ENCODE measurements at regions not wholly inside any gene's neighbourhood (a gene's known extent, or its start where the extent isn't known, plus 50 kb on each side); places are given as distances from the start of the nearest gene placed in this dataset.

DNA sequence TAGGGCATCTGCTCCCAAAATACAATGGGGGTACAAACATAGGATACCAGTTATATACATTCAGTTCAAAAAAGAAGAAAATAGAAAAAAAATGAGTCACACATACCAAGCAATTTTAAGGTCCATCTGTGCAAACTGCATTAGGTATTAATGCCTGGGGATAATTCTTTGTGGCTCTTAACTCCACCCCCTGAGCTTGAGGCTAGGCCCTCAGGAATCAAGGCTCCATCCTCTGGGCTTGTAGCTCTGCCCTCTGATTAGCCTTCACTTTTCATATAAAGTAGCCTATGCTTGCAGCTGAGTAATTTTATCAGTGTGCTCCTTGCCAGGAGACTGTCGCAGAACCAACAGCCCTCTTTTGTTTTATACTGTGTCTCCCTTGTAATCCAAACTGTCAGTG, 69.9 kb upstream of the BACE2 start:
- H3K27me3 ChIP-seq (ENCODE audit: control insufficient read depth, insufficient read depth, low read length) = no peaks in the 10 kb centered on the region
- H3K4me3 ChIP-seq (ENCODE audit: insufficient read depth, low read depth, low read length) = no peak overlapping the region
- no peaks in the 10 kb centered on the region for H3K36me3 ChIP-seq (replicated peaks; ENCODE audit: control insufficient read depth, insufficient read depth, low read length)
- no peak for DNase-seq

DNA sequence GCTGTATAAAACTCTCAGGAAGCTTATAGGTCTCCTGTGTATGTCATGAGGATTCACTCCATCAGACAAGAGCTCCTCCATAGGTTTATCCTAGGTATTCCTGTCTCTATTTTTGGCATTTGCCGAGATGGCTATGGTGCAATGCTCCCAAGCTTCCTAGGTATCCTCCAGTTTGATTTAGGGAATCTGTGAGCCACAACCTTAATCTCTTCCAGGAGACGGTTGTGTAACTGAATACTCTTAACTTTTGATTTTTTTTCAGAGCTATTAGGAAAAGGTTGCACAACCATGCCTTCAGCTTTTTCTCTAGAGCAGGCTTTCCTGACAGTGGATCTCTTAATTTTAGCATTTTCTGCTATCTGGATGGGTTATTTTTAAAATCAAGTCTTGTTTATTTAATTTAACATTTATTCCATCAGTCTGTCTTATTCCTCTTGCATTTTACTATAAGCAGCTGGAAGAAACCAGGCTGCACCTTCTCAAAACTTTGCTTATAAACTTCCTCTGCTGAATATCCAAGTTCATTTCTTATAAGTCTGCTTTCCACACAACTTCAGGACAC, 69.4 kb upstream of the BACE2 start:
- Histone ChIP-seq H3K36me3 (replicated peaks; ENCODE audit: control insufficient read depth, insufficient read depth, low read length) (no peaks in the 10 kb centered on the region), H3K4me3 (ENCODE audit: insufficient read depth, low read depth, low read length) (no peak overlapping the region), H3K27me3 (ENCODE audit: control insufficient read depth, insufficient read depth, low read length) (no peaks in the 10 kb centered on the region)
- no peak for DNase-seq

DNA sequence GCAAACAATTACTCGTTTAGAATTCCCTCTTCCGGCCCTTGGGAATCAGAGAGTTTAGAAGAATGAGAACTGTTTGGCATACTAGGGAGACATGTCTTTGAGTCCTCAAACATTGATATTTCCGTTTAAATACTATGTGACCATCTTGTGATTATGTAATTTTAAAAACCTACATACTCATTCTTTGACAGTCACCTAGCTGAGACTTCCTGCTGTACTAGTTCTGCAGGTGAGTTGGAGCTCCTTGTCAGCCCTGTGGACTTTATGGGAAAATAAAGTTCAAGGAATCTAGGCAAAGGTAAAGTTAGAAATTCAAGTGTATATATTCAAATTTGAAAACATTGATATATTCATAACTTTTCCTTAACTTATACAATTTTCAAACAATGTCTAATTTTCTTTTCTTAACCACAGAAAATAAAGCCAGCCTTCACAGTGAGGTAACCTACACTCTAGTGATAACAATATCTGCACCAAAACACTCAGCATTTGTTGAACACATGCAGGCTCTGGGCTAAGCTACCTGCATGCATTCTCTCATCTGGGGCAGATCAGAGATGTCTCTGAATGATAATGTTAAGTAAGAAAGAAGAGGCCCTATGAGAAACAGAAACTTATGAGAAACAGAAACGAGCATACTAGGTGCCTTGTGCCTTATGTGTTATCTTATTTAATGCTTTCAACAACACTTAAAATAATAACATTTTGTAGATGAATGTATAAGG, 67.0 kb upstream of the BACE2 start:
- Histone ChIP-seq H3K4me3 (ENCODE audit: insufficient read depth, low read depth, low read length) (no peak overlapping the region), H3K27me3 (ENCODE audit: control insufficient read depth, insufficient read depth, low read length) (no peaks in the 10 kb centered on the region), H3K36me3 (replicated peaks; ENCODE audit: control insufficient read depth, insufficient read depth, low read length) (no peaks in the 10 kb centered on the region)
- no peak for DNase-seq

DNA sequence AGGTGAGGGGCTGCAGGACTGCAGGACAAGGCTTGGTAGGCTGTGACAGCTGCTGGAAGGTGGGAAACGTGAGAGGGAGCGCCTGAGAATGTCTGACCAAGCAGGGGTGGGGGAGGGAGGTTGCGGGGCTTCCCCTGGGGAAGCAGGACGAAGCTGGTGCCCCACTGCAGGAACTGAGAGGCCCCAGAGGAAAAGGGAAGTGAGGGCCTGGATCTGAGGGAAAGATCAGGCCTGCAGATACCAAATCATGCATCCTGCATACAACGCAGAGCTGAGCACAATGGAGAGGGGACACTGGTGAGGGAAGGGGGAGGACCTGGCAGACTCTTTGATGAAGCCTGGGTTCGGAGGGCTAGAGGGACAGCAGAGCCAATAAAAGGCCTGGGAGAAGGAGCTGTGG, 65.7 kb upstream of the BACE2 start:
- Histone ChIP-seq H3K27me3 (ENCODE audit: control insufficient read depth, insufficient read depth, low read length) (no peaks in the 10 kb centered on the region), H3K36me3 (replicated peaks; ENCODE audit: control insufficient read depth, insufficient read depth, low read length) (no peaks in the 10 kb centered on the region), H3K4me3 (ENCODE audit: insufficient read depth, low read depth, low read length) (no peak overlapping the region)
- no peak for DNase-seq

DNA sequence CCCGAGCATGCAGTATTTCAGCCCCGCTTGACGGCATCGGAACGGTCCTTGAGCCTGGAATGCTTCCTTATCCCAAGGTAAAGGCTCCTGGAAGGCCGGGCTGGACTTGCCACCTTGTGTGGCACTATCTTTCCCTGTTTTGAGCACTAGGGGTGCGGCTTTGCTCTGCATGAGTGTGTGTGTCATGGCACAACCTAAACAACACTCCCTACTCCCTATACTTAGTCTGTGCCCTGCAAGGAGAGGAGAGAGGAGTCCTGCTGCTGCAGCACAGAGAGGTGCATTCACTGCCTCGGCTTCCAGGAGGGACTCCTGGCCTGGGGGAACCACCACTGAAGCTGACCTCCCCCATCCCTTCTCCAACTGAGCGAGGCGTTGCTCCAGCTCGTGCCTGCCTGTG, 60.4 kb upstream of the BACE2 start:
- Histone ChIP-seq H3K27me3 (ENCODE audit: control insufficient read depth, insufficient read depth, low read length) (no peaks in the 10 kb centered on the region), H3K4me3 (ENCODE audit: insufficient read depth, low read depth, low read length) (no peak overlapping the region), H3K36me3 (replicated peaks; ENCODE audit: control insufficient read depth, insufficient read depth, low read length) (no peaks in the 10 kb centered on the region)
- no peak for DNase-seq

DNA sequence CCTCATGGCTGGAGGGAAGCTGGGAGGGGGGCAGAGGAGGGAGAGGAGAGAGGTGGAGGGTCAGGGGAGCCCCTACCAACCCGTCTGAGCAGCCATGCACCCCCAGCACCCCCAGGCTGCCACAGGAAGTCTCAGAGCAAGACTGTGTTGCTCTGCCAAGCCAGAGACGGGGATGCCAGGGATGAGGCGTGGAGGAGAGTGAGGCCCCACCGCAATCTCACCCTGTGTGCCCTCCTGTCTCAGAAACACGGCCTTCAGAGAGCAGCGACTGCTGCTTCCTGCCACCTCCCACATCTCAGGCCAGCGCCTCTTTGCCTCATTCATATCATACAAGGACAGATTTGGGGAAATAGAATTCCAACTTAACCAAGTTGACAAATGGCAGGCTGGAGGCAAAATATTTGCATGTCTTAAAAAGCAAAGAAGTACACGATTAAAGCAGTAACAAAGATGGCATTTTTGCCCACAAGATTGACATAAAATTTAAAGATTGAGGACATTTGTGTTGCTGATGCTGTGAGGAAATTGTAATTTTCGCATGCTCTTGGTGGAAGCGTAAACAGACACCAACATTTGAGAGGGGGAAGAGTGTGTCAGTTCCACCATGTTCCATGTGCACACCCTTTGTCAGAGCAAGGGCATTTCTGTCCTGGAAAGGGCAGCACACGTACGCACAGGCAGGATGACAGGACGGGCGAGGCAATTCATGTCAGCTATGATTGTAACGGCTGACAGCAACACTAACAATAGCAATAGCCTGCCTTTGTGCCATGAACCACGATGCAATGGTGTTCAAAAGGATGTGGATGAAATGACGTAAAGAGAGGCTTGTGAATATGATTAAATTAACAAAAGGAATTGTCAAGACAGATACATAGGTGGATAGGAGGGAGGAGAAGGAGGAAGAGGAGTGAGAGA, 59.0 kb upstream of the BACE2 start:
- Histone ChIP-seq H3K4me3 (ENCODE audit: insufficient read depth, low read depth, low read length) (no peak overlapping the region), H3K27me3 (ENCODE audit: control insufficient read depth, insufficient read depth, low read length) (no peaks in the 10 kb centered on the region; the same call in none of the 2 replicates), H3K36me3 (replicated peaks; ENCODE audit: control insufficient read depth, insufficient read depth, low read length) (no peaks in the 10 kb centered on the region)
- DNase-seq = no peak

DNA sequence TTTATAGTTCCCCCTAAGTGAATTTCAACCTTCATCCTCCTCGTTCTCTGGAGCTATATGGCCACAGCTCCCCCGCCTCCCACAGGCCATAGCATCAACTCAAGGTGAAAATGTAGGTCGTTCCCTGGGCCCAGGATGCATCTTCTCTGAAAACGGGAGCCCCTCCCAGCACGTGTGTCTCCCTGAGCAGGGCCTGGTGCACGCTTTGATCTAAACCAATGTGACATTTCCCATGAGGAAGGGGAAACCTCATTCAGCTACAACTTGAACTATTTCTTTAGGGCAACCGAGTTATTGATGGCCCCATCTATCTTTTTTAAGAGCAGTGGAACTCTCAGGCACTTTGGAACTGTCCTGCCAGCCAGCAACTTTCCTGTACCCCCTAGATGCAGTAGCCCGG, 57.8 kb upstream of the BACE2 start:
- no peak overlapping the region for H3K4me3 ChIP-seq (ENCODE audit: insufficient read depth, low read depth, low read length)
- H3K36me3 ChIP-seq (replicated peaks; ENCODE audit: control insufficient read depth, insufficient read depth, low read length) = no peaks in the 10 kb centered on the region
- no peaks in the 10 kb centered on the region; the same call in none of the 2 replicates for H3K27me3 ChIP-seq (ENCODE audit: control insufficient read depth, insufficient read depth, low read length)
- no peak for DNase-seq

DNA sequence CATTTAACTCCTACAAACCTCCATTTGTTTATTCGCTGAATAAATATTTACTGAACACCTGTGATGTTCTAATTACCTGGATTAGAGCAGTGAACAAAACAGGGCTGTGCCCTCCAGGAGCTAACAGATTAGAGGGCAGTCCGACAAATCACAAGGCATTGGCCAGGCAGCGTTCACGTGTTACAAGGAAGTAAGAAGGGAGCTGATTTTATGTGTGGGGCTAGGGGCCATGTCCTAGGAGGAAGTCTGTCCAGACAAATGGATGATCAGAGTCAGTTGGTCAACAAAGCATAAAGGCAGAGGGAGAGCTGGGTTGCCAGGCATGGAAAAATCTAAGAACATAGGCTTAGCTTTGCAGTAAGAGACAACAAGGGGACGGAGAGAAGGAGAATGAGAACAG, 57.3 kb upstream of the BACE2 start:
- Histone ChIP-seq H3K36me3 (replicated peaks; ENCODE audit: control insufficient read depth, insufficient read depth, low read length) (no peaks in the 10 kb centered on the region), H3K4me3 (ENCODE audit: insufficient read depth, low read depth, low read length) (no peak overlapping the region), H3K27me3 (ENCODE audit: control insufficient read depth, insufficient read depth, low read length) (no peaks in the 10 kb centered on the region; the same call in none of the 2 replicates)
- no peak for DNase-seq

DNA sequence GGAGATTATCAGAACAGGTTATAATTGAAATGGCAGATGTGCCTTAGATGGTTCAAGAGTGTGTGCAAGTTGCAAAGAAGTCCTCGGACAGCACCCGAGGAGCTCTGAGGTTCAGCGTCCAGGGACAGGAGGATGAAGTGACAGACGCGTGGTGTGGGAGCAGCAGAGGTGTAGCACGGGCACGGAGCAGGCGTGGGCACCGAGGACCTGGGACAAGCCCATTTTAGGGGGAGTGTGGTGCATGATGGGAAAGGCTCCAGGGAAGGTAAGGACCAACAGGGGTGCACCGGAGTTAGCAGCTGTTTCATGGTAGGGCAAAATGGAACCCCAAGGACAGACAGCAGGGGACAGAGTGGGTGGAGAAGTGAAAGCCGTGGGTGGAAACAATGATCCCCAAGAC, 56.3 kb upstream of the BACE2 start:
- H3K4me3 ChIP-seq (ENCODE audit: insufficient read depth, low read depth, low read length) = no peak overlapping the region
- no peaks in the 10 kb centered on the region; the same call in none of the 2 replicates for H3K27me3 ChIP-seq (ENCODE audit: control insufficient read depth, insufficient read depth, low read length)
- DNase-seq = no peak
- no peaks in the 10 kb centered on the region for H3K36me3 ChIP-seq (replicated peaks; ENCODE audit: control insufficient read depth, insufficient read depth, low read length)

DNA sequence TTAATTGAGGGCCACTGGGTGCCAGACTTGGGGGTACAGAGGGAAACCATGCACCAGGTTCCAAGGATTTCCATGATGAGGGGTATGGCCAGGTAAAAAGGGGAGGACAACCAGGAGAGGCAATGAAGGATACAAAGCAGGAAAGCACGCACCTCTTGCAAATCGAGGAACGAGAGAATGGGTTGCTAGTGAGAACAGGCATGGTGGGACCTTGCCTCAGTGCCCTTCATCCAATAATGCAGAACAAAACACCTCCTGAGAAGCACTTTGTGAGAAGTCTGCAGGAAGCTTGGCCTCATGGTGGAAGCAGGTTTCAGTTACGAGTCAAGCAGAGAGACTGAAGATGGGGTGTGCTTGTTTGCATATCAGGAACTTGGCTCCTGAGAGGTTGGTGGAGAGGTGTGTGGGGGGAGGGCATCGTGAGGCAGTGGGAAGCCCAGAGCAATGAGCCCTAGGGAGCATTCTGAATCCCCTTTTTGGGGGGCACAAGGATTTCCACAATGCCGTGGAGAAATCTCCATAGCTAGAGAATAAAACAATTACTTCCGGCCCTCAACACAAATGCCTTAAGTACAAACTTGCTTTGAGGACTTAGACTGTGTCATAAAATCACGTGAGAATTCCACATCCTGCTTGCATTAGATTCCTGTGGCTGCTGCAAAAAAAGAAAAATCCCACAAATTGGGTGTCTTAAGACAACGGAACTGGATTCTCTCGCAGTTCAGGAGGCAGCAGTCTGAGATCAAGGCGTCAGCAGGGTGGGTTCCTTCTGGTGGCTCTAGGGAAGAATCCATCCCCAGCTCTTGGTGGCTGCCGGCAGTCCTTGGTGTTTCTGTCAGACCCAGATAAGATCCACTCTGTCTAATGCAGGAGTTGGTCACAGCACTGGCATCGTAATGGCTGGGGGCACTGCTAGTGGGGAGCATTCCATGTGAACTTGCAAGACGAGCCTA, 54.9 kb upstream of the BACE2 start:
- peak; percentile 46 for DNase-seq
- Histone ChIP-seq H3K27me3 (ENCODE audit: control insufficient read depth, insufficient read depth, low read length) (no peaks in the 10 kb centered on the region; the same call in none of the 2 replicates), H3K36me3 (replicated peaks; ENCODE audit: control insufficient read depth, insufficient read depth, low read length) (no peaks in the 10 kb centered on the region), H3K4me3 (ENCODE audit: insufficient read depth, low read depth, low read length) (no peak overlapping the region)

DNA sequence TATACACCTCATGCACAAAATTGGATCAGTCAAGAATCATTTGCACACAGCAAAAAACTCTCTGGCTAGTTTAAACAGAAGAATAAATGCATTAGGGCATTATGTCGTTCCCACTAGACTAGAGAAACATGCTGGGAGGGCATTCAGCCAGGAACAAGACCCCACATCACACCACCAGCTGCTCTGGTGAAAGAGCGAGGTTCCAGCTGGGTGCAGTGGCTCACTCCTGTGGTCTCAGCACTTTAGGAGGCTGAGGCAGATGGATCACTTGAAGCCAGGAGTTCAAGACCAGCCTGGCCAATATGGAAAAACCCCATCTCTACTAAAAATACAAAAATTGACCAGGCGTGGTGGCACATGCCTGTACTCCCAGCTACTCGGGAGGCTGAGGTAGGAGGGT, 52.1 kb upstream of the BACE2 start:
- no peak for DNase-seq
- Histone ChIP-seq H3K4me3 (ENCODE audit: insufficient read depth, low read depth, low read length) (no peak overlapping the region), H3K27me3 (ENCODE audit: control insufficient read depth, insufficient read depth, low read length) (no peaks in the 10 kb centered on the region; the same call in none of the 2 replicates), H3K36me3 (replicated peaks; ENCODE audit: control insufficient read depth, insufficient read depth, low read length) (no peaks in the 10 kb centered on the region)

Measured in H7 (cell line).